Transverse colon (tissue), 4 donors: ENCODE measurements at regions not wholly inside any gene's neighbourhood (a gene's known extent, or its start where the extent isn't known, plus 50 kb on each side); places are given as distances from the start of the nearest gene placed in this dataset.

ENCODE experiments used
- CTCF ChIP-seq, 5 experiments: fragments of 200-600 bp in 3 of 5; fragments of 450-650 bp in 2 of 5; sonication (generic) in 3 of 5; IDR thresholded peaks; 1 replicate in 2 of 5; 2 replicates in 3 of 5; pipeline ENCODE4 v1.5.1; 2016 to 2017; ENCODE audit warnings: antibody characterized with exemption in 5 of 5, inconsistent platforms in 3 of 5, mild to moderate bottlenecking in 2 of 5, moderate library complexity in 1 of 5
- POLR2A ChIP-seq: fragments of 450-650 bp; IDR thresholded peaks from one replicate; pipeline ENCODE4 v1.6.1; 2016; ENCODE audit warnings: antibody characterized with exemption, mild to moderate bottlenecking, moderate library complexity
- POLR2AphosphoS5 ChIP-seq, 3 donors: sonication (generic); formaldehyde crosslinking; IDR thresholded peaks; one replicate each; pipeline ENCODE4 v1.6.1; 2016; ENCODE audit warnings: antibody characterized with exemption in 3 of 3

GRCh38 chr5:176747670-176748072 lies 62.7 kb upstream of the UNC5A start:
- TF ChIP-seq POLR2A (no peak), CTCF (IDR thresholded peaks at IDR 0.05) (no peak), POLR2AphosphoS5 (IDR thresholded peaks at IDR 0.05) (no peak)
